Suppressor macrophage (primary cell): ENCODE measurements at regions not wholly inside any gene's neighbourhood (a gene's known extent, or its start where the extent isn't known, plus 50 kb on each side); places are given as distances from the start of the nearest gene placed in this dataset.

Experiments used
- DNase-seq, 4 experiments: peaks; one replicate each; pipeline ENCODE4 v3.0.0-alpha.2; 2020 to 2022

DNA sequence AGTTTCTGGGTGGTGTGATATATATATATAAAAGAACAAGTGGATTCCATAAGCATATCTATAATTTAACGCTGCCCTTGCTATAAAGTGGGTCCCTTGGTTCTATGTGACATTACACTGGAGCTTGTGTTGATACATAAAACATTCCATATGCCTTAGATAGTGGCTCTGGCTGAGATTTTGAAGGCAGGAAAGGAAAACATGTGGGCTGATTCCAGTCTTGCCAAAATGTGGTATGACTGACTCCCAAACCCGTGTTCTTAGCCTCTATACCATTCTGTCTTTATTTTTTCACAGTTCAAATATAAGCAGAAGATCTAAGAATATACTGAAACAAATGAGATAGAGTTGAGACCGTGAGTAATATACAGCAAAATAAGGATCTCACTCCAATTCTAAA is 522.8 kb upstream of the LRRC4C start:
- DNase-seq = no peak

DNA sequence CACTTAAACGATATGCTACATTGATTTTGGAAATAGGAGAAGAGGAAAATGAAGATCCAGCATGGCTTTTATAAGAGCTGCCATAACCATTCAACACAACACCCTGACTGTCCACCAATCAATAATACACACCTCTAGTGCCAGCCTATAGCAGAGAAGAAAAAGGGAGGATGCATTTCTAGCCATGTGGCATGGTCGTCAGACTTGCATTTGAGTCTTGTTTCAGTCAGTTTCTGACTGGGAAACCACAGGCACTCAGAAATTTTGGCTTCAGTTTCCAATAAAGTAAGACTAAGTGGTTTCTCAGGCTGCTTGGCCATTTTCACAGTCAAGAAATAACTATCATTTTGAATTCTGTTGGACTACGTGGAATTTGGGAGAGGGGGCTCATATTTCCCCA is 523.5 kb upstream of the LRRC4C start:
- DNase-seq = no peak

DNA sequence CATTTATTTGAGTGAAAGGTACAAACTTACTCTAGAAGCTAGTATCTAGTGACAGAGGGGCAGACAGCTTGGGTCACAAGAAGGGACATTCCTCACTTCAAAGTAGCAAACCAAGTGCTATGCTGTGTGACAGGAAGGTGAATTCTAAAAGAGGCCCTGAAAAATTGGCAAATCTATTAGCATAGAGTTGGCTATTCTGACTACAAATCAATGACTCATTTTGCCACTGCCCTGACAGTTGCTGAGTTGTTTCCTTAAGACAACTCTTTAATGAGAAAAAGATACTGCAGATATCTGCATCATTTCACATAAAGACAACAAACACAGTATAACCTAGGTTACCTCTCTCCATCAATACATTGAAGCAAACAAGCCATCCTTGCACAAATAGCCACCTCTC is 524.0 kb upstream of the LRRC4C start:
- no peak for DNase-seq

DNA sequence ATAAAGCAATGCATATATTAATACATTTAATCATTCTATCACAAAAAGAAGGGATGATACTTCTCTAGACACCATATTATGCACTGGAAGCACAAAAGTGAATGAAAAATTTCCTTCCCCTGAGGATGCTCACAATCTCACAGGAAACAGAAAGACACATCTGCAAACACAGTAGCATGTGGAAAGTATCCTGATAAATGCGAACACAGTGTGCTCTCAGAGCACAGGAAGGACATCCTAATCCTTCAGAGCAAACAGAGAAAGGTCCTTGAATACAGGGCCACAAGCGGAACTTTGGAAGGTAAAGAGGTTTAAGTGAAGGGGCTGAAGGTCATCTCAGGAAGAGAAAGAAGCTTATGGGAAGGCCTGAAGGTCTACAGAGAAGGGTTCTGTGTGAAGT is 524.6 kb upstream of the LRRC4C start:
- no peak for DNase-seq

DNA sequence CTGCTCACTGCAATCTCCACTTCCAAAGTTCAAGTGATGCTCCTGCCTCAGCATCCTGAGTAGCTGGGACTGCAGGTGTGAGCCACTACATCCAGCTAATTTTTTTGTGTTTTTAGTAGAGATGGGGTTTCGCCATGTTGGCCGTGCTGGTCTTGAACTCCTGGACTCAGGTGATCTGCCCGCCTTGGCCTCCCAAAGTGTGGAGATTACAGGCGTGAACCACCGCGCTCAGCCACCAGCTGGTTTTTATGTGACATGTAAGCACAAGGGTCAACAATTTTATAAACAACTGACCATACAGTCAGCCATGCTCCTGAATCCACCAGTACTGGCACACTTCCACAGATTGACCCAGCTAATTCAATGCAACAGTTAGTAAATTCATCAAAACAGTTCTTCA is 526.3 kb upstream of the LRRC4C start:
- no peak for DNase-seq

DNA sequence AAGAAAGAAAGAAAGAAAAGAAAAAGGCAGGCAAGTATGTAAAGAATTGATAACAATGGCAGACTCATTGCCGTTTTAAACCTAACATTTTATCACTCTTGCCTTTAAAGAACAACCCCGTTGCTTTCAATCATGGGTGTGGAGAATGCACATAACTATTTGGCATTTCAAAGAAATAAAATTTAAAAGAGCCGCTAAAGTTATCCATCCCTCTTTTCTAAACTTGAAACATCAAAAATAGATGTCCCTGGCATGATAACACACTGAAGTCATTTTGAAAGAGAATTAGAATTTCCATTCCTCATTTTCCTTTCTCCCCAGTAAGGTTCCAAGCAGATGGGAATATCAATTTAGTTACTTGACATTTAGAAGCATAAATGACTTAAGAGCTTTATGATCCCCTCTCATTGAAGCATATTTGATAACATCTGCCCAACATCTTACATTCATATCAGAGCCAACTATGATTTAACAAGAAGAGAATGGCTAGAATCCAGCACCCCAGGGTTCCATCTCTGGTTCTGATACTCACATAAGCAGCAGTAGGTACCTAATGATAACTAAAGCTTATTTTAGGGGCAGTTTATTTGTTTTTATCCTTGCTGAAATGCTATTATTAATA is 529.6 kb upstream of the LRRC4C start:
- DNase-seq = no peak

DNA sequence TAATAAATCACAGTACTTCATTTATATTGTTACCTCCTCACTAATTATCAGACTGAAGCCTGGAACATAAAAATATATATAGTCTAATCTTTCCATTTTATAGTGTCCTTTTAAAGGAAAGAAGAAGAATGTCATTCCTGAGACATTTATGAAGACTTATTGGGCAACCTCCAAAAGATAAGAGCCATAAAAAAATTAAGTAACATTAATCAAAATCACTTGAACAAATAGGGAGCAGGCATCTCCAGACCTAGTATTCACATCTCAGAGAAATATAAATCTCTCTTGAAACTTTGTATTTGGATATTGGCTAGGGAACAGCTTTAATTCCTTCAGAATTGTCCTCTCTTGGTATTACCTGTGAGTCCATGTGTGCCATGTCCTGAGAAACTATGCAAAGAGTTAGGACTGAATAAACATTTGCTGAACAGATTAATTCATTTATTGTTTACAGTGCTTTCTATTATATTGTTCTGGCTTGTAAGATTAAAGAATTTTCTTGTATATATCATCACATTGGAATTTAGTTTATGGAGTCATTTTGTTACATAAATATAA is 530.5 kb upstream of the LRRC4C start:
- no peak for DNase-seq

DNA sequence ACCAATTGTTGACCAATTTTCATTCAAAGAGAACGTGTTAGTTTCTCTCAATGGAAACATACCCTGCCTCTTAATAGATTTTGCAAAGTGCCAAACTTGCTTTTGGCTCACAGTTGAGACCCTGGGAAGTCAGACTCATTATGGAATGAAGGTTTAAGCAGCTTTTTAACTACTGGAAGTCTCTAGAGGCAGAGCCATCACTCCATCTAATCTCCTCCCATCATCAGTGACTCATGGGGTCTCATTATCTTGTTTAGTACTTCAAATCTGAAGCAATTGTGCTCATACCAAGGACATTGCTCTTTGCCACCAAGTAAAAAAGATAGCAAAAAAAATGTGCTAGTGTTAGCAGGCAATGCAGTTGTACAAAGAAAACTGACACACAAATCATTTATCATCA is 537.1 kb upstream of the LRRC4C start:
- DNase-seq = no peak

DNA sequence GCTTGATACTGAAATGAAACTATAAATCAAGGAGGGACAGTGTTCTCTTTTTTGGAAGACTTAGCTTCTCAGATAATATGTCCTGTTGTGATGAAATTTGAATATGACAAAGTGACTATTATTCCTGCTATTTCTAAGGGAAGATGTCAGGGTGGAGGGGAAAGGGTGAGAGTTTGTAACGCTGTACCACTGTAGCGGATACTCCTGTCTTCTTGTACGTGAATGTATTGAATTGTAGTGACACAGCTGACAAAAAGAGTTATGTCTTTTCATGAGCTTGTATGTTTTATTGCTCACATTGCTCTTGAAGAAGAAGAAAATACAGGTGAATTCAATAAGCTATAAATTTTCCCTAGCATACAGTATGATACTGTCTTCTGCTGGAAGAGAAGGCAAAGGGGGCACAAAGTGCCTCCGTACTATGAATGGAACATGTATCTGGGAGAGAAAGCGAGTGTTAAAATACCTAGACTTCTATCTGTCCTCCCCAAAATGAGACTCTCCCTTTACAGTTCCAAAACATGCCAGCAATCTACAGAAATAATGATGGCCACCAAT is 538.5 kb upstream of the LRRC4C start:
- no peak for DNase-seq

DNA sequence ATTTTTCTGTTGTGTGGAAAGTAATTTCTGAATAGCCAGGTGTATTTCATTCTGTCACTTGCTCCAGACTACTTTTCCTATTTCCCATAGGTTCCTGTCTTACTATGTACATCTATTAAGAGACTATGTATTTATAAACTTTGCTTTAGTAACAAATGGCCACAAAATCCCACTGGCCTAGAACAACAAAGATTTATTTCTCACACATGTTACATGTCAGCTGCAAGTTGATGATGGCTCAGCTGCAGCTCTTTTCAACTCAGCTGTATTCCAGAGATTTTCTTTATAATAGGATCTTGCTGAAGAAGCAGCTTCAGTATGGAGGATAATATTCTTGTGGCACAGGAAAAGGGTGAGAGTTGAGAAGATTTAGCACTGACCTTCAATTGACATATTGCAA is 539.6 kb upstream of the LRRC4C start:
- no peak for DNase-seq

DNA sequence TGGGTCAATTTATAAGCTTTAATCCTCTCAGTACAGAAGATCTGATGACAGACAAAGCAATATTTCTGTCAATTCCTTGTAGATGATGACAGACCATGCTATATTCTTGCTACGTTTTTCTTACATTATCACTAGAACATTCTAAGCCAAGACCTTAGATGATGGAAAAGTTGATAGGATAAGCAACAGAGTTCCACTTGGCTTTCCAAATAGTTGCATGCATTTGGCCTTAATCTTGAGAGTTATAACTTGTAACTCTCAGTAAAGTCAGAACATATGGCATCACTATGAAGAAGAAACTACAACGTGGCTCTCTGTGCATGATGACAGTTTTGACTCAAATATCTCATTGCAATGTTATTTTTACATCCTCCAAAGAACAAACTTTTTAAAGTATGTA is 544.3 kb upstream of the LRRC4C start:
- no peak for DNase-seq

DNA sequence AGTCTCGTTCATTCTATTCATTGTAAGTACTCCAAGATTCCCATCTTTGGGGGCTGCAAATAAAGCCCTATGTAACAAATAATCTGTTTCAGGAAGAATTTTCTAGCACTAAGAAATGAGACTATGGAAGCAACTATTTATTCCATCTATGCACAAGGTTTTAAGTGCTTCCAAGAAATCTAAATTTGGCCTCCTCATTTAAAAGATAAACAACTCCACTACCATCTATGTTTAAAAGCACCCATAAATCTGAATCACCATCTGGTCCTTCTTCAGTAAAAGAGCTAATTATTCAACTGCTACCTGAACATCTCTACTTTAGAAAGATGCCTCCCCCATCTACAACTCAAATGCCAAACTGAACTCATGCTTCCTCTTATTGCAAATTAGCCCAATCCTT is 547.3 kb upstream of the LRRC4C start:
- DNase-seq = no peak

DNA sequence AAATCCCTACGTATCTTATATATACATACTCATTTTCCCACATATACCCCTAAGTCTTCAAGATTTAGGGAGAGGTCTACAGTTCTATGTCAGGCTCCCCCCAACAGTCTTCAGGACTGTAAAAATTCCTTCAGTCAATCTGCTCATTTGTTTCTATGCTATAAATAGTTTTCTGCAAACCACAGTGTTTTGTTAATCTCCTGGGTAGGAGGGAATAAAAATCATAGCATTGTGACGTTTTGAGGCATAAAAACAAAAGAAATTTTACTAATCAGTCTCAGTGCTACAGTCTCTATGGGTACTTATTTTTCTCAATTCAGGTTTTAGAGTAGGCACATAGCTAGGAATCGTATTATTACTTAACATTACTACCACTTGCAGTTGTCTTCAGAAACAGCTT is 552.8 kb upstream of the LRRC4C start:
- DNase-seq = no peak

DNA sequence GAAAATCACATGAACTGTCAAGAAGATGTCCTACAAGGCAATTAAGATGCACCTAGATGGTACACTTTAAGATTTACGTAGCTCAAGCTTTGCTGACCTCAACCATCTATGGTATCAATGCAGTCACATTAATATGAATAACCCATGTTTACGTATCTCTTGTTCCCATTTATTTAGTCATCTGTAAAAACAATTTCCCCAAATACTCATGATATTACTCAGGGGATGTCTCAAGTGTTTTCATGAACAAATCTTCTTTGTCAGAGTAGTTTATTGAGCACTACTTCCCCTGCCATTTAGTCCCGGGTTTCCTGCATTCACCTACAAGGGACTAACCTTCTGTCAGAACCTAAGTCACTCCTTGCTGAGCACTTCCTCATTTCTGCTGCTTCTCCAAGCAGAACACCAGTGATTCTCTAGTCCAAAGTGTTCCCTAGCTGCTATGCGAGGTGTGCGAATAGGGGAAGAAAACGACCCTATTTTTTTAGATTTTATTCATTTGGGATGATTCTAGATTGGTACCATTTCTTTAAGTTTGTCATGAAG is 554.3 kb upstream of the LRRC4C start:
- DNase-seq = no peak

DNA sequence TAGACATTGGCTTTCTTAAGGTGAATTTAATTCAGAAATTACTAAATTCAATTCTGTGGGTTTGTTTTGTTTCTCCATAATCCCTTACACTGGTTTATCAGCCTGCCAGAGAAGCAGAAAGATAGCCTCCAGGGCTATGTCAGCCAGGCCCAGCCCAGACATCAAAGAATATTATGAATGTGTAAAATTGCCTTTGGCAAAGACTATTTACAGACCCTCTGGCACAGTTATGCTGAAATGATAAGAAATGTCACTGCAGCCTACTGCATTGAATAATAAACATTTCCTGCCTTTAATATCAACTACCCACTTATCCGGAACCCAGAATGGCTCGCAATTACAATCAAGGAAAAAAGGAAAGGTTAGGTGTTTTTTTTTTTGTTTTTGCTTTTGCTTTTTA is 562.5 kb upstream of the LRRC4C start:
- DNase-seq = no peak

DNA sequence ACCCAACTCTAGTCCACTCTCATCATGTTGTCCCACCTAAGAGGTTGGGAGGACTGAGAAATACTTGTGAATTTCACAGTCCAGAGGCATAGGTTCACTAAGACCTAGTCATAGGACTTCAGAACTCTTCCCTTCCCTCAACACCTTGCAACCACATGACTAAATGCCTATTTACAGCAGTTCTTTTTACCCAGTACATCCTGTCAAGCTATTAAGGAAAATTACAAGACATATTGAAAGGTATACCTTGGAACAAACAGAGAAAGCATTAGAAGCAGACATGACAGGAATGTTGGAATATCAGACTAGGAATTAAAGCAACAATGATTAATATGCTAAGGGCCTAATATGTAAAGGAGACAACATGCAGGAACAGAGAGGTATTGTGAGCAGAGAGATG is 563.8 kb upstream of the LRRC4C start:
- no peak for DNase-seq

DNA sequence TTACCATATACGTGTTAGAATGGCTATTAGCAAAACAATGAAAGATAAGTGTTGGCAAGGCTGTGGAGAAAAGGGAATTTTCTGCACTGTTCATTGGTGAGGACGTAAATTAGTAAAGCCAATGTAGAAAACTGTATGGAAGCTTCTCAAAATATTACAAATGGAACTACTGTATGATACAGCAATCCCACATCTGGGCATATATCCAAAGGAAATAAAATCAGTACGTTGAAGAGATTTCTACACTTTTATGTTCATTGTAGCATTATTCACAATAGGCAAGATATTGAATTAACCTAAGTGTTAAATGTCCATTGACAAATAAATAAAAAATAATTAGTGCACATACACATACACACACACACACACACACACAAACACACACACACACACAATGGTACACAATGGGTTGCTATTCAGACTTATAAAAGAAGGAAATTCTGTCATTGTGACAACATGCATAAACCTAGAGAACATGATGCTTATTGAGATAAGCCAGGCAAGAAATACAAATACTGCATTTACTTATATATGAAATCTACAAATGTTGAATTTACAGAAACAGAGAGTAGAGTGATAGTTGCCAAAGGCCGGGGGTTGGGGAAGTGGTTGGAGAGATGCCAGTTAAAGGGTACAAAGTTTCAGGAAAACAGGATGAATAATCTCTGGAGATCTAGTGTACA is 565.8 kb upstream of the LRRC4C start:
- DNase-seq = no peak

DNA sequence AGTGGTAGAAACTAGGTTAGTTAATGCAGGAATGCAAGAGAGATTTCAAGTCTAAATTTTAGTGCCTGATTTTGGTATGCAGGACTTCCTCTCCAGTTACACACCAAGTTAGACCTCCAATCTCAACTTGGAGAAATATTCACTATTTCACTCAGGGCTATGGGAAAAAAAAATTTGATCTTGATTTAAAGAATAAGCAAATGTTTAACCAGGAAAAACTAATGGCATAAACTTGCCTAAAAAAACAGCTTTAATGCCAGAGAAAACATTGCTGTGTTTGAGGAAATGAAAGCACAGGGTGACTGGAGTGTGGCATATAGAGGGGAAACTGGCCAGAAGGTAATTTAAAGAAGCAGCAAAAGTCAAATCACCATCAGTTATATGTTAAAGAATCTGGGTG is 575.4 kb upstream of the LRRC4C start:
- no peak for DNase-seq

DNA sequence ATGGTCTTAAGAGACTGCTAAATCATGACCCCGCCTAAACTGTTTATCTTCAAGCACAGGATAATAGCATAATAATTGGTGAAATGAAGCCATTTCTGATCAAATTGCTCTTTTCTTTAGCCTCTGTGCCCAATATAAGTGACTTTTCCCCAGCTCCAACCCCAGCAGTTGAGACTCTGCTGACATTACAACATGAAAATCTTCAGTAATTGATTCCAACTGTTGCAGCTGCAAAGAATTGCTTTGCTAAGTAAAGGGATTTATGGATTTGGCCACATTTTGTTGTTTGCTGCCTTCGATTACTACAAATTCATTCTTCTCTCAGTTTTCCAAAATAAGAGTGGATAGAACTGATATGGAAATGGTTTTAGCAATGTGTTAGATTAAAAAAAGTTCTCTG is 576.7 kb upstream of the LRRC4C start:
- no peak for DNase-seq

DNA sequence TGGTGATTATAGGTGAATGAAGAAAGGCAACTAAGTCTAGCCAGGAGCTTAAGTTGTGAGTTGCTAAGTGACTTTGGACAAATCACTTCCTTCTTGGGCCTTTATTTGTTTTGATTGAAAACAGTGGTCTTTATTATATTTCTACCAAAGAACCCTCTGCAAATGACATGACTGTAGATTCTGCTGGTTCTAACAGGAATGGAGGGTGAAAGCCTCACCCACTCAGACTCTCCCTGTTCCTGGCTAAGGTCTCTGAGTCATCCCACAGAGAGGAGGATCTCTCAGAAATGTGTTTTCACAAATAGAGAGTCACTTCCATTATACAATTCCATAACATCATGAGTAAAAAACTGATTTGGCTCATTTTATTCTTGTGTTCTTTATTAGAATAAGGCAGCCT is 583.9 kb upstream of the LRRC4C start:
- no peak for DNase-seq

DNA sequence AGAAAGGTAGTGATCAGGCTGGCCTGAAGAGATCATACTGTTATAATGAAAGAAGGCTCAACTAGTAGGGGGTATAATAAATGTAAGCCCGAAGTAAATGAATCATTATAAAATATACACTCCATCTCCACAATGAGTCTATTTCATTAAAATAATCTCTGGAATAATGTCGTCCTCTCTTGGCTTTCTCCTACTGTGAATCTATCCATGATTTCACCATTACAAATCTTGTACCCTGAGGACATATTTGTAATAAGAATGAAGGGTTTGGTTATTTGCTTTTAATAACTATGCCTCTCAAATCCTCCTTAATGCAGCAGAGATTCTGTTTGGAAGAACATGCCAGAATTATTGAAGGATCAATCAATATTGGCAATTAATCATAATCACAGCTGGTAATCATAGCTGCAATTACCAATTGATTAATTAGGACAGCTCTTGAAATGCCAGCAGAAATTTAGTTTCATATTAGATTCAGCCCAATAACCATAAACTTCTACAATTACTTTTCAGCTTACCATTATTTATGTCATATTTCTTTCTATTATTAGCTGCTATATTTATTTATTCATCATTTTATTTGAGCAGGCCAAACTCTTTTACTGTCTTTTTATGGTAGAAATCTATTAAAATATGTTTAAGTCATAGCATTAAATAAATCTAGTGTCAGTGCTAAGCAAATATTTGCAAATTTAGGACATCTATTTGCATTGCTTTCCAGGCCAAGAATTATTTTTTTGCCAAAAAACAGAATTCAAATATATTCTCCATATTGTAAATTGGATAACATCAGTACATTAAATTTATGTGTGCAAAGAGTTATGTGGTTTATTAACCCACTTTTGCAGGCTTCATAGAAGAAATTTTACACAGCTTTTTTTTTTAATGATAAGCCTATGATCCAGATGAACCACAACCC is 588.4 kb upstream of the LRRC4C start:
- no peak for DNase-seq

DNA sequence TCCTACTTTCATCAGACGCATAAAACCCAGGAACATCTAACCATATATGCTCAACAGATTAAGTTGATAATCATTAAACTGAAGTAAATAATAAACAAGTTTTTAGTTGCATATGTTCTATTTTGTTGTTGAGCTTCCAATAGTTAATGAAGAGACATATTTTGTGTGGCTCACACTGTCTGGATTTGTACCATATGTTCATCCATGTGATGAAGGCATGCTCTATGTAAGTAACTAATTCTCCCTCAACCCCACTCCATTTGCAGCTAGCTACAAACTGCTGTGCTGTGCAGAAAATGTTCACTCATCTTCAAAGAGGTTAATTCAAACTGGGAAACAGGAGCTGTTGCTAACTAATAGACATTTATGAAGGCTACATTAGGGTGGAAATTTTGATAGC is 589.7 kb upstream of the LRRC4C start:
- DNase-seq = no peak

DNA sequence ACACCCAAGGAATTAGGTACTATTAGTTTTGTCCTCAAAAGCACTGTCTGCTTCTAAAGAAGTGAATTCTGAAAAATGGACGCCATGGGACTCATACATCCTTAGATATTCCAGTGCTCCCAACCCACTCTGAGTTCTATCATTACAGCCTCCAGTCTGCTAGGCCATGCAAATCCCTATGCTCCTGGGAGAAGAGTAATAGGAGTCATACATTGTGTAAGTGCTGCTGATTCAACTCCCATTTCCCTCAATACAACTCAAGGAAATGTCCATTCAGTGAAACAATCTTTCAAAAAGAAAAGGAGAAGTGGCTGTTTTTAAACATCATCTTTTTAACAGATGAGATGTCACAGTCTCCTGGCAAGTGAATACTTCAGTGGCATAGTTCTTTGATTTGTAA is 590.2 kb upstream of the LRRC4C start:
- no peak for DNase-seq
